Umbilical cord (tissue), 1 donor: ENCODE measurements at regions not wholly inside any gene's neighbourhood (a gene's known extent, or its start where the extent isn't known, plus 50 kb on each side); places are given as distances from the start of the nearest gene placed in this dataset.
"Not testable (repeated sequence)": the region's sequence is repeated elsewhere in the genome, so short reads cannot be mapped to it uniquely, and the experiment has no call there.

ENCODE experiments used
- DNase-seq: peaks from one replicate; pipeline ENCODE4 v3.0.0-alpha.2; 2015; ENCODE audit warnings: low spot score

DNA sequence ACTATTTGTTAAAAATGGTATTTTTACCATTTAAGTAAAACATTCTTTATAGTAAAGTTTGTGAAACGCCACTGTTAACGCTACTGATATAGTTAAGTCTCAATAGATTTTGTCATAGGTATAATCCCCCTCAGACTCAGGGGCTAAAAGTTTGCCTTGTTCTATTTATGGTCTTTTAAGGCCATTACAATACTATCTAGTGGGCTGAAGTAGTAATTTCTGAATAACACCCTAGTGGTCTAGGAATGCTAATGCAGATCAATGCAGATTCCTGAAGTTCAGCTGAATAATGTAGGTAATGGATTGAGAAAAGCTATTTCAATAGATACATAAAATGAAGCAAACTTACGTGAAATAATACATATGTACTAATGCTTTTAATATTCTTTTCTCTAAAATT lies 989.3 kb upstream of the NOVA1 start:
- DNase-seq: no peak

DNA sequence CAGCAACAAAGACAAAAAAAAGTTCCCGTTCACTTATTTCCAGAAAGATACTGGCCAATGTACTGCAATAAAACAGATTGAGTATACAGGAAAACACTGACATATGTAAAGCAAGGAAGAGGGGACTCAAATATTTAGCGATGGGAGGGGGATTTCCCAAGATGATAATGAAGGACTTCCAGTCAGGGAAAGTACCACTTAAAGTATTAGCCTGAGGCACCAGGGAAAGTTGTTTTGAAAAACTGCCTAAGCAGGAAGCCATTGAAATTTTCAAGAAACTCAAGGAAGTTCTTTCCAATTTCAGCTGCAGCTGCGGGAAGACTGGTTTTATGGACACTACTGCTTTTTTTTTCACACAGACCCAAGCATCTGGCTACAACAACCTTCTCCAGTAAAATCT lies 1007.4 kb upstream of the NOVA1 start:
- no peak for DNase-seq

DNA sequence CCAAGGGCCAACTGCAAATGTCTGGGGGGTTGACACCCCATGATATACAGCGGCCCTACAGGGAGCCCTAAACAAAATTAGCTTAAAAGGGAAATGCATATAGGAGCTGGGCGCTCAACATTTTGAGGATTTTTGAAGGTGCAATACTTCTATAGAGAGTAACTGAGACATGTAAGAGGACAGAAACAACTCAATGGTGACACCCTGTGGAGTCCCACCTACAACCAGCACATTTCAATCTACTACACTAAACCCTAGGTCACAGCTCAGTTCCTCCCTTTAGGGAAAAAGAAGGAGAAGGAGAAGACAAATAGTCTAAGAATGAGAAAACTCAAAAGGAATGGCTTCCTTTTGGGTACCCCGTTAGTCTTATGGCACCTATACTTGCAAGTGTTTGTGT lies 1010.5 kb upstream of the NOVA1 start:
- DNase-seq: no peak

DNA sequence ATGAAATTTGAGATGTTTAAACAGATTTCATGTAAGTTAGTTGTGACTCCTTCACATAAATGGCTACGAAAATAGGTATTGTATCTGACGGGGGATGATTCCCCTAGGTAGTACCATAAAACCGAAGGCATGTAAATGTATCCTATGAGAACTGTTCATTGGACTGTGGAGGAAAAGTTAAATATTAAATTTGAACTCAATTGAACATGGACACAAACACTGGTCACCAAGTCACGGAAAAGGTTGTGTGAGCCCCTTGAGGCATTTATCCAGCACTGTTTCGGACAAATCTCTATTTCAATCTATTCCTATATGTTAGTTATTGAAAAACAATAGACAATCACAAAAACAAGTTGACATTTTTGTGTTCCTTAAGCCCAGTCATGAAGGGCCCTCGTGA lies 1014.3 kb upstream of the NOVA1 start:
- DNase-seq: no peak

DNA sequence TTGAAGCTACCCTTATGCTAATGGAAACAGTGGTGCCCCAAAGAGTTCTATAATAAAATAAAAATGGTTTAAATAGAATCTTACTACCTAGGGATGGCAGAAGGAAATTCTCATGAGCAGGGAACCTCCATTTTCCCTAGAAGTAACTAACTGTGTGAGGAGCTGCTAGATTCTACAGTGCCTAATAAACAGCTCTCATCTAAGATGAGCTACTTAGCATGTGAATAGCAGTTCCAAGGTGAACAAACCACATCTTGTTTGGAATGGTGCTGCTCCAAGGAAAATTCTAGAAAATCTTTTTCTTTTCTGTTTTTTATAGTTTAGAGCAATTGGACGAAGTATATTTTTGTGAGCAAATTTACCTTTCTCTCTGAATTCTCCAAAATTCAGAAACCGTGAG lies 1015.3 kb upstream of the NOVA1 start:
- no peak for DNase-seq

DNA sequence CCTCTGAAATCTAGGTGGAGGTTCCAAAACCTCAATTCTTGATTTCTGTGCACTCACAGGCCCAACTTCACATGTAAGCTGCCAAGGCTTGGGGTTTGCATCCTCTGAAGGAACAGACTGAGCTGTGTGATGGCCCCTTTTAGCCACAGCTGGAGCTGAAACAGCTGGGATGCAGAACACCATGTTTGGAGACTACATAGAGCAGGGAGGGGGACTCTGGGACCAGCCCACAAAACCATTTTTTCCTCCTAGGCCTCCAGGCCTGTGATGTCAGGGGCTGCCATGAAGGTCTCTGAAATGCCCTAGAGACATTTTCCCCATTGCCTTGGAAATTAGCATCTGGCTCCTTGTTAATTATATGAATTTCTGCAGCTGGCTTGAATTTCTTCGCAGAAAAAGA lies 1025.9 kb upstream of the NOVA1 start:
- DNase-seq: no peak

DNA sequence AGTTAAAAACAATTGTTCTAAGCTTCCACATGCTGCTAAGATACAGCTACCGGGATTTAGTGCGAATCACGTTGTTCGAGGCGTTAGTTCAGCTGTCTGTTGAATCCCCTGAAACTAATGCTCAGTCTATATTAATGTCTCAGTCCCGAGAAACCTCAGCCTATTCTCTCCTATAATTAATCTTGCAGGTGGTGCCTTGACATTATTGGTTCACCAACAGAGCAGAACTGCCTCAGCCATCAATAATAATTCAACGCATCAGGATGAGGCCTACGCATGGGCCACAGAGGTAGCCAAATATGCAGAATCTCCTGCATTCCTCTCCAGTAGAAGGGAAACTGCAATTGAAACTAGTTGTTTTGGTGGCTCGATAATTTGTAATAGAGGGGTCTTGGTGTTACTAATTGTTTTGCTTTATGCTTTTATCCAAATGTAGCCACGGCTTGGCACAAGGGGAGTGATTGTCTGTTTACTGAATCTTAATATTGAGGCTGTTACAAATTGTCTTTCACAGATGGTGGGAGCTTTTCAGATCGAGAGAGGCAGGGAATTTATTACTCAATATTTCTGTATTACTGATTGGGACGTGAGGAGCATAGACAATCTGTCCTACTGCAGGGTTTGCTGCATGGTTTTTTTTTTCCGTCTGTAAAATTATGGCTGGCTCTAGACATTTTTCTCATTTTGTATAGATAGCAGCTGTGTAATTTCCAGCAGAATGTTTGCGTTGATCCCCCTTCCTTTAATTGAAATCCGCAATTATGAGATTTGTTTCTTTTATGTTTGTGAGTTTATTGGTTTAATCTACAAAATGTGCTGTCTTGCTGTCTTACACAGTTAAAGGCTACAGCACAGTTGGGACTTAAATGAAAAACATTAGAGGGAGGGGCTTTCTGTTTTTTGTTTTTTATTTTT lies 1036.5 kb upstream of the NOVA1 start:
- no peak for DNase-seq

DNA sequence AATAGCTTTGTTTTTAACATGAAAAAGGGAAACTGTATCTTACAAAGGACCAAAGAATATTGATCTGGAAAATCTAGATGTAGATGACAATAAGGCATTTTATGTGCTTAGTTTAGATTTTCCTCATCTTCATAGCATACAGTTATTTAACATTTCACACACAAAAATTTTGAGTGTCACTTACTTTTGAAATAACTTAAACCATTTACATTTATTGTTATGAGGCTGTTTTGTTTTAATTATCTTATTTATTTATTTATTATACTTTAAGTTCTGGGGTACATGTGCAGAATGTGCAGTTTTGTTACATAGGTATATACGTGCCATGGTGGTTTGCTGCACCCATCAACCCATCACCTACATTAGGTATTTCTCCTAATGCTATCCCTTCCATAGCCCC lies 1042.9 kb upstream of the NOVA1 start:
- DNase-seq: not testable (repeated sequence)

DNA sequence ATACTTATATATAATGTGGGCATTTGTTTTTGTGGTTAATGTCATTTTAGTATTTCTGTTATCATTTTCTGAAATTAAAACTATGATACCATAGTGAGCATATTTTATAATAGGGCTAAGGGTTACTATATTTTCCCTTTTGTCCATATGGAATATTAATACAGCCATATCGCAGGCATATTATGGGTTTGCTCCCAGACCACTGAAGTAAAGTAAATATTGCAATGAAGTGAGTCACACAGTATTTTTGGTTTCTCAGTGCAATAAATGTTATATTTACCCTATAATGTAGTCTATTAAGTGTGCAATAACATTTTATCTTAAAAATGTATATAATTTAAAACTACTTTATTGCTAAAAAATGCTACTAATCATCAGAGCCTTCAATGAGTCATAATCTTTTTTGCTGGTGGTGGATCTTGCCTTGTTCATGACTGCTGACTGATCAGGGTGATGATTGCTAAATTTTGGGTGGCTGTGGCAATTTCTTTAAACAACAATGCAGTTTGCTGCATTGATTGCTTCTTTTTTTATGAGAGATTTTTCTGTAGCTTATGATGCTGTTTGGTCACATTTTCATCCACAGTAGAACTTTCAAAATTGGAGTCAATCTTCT lies 1044.5 kb upstream of the NOVA1 start:
- DNase-seq: no peak

DNA sequence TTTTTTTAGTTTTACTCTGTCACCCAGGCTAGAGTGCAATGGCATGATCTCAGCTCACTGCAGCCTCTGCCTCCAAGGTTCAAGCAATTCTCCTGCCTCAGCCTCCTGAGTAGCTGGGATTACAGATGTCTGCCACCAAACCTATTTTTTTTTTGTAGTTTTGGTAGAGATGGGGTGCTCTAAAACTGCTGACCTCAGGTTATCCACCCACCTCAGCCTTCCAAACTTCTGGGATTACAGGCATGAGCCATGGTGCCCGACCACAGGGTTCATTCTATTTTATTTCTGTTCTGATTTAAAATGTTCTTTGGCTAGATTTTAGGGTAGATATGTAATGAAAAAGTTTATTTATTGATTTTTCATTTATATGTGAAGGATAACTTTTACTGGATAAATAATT lies 1062.8 kb upstream of the NOVA1 start:
- DNase-seq: no peak

DNA sequence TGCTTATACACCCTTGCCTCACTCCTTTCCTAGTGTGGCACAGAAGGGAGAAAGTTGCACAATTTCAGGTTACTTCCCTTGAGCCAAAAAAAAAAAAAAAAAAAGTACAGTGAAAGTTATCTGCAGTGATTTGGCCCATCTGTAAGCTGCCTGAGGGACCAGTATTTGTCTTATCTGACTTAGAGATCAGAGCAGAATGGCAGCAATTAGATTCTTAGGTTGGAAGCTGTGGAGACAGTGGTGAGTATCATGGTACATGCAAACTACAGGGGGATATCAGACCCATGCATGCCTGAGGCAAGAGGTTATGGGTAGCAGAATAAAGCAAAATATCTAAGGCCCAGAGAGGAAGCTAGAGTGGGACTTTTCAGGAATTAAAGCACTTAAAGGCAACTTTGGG lies 1070.7 kb upstream of the NOVA1 start:
- no peak for DNase-seq

DNA sequence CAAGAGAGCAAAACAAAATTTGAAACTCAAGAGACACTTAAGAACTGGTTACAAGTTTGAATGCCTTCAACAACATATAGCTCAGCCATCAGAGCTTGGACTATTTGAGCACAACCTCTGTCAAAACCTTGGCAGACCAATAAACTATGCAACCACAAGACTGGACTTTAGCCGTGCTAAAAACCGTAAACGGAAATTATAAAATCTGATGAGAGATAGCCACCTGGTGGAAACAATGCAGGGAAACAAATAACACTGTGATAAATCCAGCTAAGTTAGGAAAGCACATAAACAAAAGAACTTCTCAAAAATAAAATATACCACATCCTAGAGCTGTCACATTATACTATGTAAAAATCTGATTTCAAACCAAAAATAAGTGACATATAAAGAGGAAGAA lies 1074.2 kb upstream of the NOVA1 start:
- DNase-seq: no peak

DNA sequence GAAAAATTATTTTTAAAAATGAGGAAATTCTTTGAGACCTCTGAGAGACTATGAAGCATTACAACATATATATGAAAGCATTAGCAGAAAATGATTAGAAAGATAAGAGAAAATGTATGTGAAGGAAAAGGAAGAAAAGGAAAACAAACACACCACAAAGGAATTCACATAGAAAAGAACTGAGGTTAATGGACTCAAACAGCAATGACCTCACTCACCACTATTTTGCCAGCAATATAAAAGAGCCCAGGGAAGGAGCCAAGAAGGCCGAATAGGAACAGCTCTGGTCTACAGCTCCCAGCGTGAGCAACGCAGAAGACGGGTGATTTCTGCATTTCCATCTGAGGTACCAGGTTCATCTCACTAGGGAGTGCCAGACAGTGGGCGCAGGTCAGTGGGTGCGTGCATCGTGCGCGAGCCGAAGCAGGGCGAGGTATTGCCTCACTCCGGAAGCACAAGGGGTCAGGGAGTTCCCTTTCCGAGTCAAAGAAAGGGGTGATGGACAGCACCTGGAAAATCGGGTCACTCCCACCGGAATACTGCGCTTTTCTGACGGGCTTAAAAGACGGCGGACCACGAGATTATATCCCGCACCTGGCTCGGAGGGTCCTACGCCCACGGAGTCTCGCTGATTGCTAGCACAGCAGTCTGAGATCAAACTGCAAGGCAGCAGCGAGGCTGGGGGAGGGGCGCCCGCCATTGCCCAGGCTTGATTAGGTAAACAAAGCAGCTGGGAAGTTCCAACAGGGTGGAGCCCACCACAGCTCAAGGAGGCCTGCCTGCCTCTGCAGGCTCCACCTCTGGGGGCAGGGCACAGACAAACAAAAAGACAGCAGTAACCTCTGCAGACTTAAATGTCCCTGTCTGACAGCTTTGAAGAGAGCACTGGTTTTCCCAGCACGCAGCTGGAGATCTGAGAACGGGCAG lies 1075.2 kb upstream of the NOVA1 start:
- DNase-seq: not testable (repeated sequence)

DNA sequence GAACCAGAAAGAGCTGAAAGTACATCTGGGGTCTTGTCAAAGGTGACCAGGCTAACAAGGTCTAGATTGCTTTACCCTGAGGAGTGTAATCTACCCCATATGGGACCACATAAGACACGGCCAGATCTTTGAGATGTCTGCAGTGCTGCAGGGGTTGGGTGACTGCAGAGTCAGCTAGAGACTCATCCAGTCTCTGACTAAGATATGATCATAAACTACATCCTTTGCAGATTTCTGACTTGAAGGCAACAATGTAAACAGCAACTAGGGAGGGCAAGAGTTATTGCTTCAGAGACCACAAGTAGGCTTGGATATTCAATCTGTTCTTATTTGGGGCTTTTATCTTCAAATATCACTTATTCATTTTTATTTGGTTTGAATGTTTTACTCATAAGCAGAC lies 1080.5 kb upstream of the FOXG1 start:
- no peak for DNase-seq

DNA sequence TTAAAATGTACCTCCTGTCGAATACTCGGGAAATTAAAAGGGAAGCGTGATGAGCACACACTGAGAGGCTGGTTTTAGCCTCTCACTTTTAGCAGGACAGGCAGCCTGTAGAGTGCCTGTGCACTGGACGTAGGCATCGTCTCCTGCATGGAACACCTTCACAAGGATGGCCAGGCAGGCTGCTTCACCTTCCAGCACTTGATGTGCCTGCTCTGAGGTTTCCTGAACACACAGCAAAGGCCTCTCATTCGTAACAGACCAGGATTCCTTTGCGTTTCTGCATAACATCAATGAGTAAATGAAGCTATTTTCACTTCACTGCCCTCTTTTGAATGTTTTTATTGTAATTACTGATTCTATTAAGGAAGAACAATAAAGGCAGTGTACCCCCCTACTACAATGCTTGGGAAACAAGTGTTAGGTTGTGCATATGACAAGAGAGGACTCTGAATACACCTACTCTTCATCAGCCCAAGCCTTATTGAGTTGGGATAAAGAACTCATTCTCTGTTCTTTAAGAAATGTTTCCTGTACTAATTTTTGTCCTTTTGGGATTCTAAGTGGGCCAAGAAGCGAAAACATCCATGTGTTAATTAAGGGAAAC lies 1077.6 kb upstream of the FOXG1 start:
- DNase-seq: no peak

DNA sequence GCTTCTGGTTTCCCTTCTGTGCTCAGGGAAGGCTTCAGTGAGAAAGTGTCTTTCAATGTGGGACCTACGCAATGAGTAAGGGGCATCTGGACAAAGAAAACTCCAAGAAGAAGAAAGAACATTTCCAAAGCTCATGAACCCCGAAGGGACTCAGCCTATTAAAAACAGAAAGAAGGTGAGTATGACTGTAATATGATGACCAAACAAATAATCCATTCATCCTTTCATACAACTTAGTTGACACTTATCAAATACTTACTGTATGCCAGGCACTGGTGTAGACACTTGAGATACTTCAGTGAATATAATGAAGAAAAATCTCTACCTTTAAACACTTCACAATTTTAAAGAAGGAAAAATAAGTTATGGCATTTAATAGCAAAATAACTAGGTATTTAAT lies 1054.2 kb upstream of the FOXG1 start:
- DNase-seq: no peak

DNA sequence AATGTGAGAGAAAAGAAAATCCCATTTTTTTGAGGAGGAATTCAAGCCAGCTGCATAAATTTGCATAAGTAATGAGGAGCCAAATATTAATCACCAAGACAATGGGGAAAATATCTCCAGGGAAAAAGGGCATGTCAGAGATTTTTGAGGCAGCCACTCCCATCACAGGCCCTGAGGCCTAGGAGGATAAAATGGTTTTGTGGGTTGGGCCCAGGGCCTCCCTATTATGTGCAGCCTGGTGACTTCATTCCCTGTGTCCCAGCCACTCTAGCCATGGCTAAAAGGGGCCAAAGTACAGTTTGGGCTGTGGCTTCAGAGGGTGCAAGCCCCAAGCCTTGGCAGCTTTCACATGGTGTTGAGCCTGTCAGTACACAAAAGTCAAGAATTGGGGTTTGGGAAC lies 1051.0 kb upstream of the FOXG1 start:
- no peak for DNase-seq

DNA sequence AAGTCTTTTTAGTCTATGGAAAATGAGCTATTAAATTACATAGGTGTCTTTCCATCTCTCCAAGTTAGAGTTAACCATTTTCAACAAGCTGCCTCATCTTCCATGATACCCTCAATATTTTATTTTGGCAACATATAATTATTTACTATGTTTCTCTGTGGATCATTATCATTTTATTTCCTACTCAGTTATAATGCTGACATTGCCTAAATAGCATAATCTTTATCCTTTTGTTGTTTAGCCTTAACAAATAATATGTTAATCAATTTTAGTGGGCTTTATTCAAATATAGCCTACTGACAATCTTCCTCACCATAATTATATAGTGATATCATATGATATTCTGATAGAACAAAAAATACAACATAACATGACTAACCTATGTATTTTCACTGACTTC lies 1044.8 kb upstream of the FOXG1 start:
- no peak for DNase-seq

DNA sequence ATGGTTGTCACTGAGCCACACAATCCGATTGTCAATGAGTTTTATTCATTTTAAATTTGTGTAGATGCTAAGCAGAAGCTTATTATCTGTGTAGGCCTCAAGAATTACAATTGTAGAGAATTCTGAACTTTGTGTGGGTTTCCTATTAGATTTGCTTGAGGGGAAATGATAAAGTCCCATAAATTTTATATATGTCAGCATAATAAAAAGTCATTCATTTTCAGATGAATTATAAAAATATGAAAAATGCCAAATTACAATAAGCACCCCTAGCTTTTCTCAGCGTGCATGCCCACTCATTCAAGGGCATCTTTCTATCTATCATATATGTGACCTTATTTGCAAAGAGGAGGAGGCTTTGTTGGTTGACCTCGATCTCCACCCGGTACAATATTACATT lies 1041.1 kb upstream of the FOXG1 start:
- DNase-seq: no peak

DNA sequence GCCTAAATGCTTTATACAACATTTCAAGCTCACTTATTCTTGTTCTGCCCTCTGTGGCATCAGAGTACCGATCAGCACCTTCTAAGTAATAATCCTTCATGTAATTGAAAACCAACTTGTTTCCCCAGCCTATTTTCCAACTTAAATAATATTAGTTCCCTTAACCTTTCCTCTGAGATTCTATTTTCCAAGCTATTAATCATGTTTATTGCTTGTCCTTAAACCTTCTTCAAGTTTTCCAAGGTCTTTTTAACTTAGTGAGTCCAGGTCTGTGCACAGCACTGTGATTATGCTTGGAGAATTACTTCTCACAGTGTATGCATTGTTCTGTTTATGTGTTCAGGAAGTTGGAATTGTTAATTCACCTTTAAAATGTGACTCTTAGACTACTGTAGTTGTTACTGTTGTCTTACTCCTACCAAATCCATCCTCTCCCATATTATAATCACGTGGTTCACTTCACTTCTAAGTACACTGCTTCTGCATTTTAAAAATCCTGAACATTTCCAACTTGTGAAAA lies 1039.3 kb upstream of the FOXG1 start:
- DNase-seq: no peak

DNA sequence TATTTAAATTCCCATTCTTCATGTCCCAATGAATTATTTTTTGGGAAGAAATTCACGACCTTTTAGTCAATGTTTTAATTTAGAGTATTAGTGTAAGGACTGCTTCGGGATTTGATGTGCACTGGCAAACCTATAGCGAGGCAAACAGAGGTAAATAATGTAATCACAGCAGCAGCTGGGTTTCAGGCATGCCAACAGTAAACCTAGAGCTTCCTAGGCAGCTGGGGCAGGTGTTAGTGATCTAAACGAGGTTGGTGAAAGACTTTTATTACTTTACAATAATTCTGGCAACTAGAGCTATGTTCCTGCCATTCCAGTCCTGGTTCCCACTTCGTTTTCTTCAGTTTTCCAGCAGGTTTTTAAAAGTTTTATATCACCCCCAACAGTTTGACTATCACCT lies 1036.4 kb upstream of the FOXG1 start:
- DNase-seq: no peak
